PC-3 (cell line): ENCODE measurements at regions not wholly inside any gene's neighbourhood (a gene's known extent, or its start where the extent isn't known, plus 50 kb on each side); places are given as distances from the start of the nearest gene placed in this dataset.

ENCODE experiments used
- CTCF ChIP-seq: fragments of 300-600 bp; sonication (generic); conservative IDR thresholded peaks from 2 replicates; pipeline ENCODE4 v1.5.1; 2017; ENCODE audit warnings: antibody characterized with exemption, low read depth, mild to moderate bottlenecking, low read length
- EZH2 ChIP-seq: fragments of 300-600 bp; sonication (generic); IDR thresholded peaks from one replicate; pipeline ENCODE4 v1.6.1; 2017; ENCODE audit warnings: antibody characterized with exemption, mild to moderate bottlenecking, low read length; ENCODE audit not compliant: unreplicated experiment
- EZH2phosphoT487 ChIP-seq: fragments of 300-600 bp; sonication (generic); IDR thresholded peaks from 2 replicates; pipeline ENCODE4 v1.6.1; 2018; ENCODE audit warnings: mild to moderate bottlenecking, antibody characterized with exemption, low read length, borderline replicate concordance

GRCh38 chr2:186946896-186947467 is 98.0 kb upstream of the ZSWIM2 start:
- TF ChIP-seq CTCF (no peak), EZH2phosphoT487 (no peak), EZH2 (no peak)
